T-cell (primary cell): ENCODE measurements at regions not wholly inside any gene's neighbourhood (a gene's known extent, or its start where the extent isn't known, plus 50 kb on each side); places are given as distances from the start of the nearest gene placed in this dataset.

Experiments used
- ATAC-seq, 4 experiments: fragments of 200-7000 bp in 3 of 4; fragments of 150-1000 bp in 1 of 4; cut with Tn5 transposase; replicated peaks in 1 of 4; 1 replicate in 3 of 4; 2 replicates in 1 of 4; pipeline ENCODE4 v1.10.0; 2021; ENCODE audit warnings: moderate library complexity in 3 of 4, mild to moderate bottlenecking in 2 of 4, moderate number of reproducible peaks in 1 of 4
- CTCF ChIA-PET, 2 donors: fragments of 300-600 bp; sonication (Branson Sonifier 250); formaldehyde crosslinking; loops; one replicate each; lab custom pipeline; 2022; ENCODE audit warnings: antibody characterized with exemption in 2 of 2; lab: Charles Lee
- POLR2A ChIA-PET, 2 donors: fragments of 300-600 bp; sonication (Branson Sonifier 250); formaldehyde crosslinking; loops; one replicate each; lab custom pipeline; 2022; ENCODE audit warnings: antibody characterized with exemption in 2 of 2; lab: Charles Lee
- DNase-seq, 35 experiments: peaks; one replicate each; pipeline versions ENCODE4 v3.0.0 to v3.0.0-alpha.2; 2013 to 2023
- H3K27ac ChIP-seq: one replicate; pipeline ENCODE4 v1.5.1; 2013; ENCODE audit warnings: low read length
- H3K27me3 ChIP-seq, 2 experiments: replicated peaks in 1 of 2; 1 replicate in 1 of 2; 2 replicates in 1 of 2; pipeline versions ENCODE4 v1.6.1 to v1.7.0; 2013; ENCODE audit warnings: low read length in 1 of 2, mixed read lengths in 1 of 2; ENCODE audit not compliant: control insufficient read depth in 2 of 2, insufficient read depth in 2 of 2; ENCODE audit errors: extremely low read depth in 1 of 2
- H3K36me3 ChIP-seq, 2 donors: 1 replicate in 1 of 2; 2 replicates in 1 of 2; pipeline versions ENCODE4 v1.6.1 to v1.7.0; 2013; ENCODE audit warnings: low read length in 1 of 2; ENCODE audit not compliant: control insufficient read depth in 2 of 2, insufficient read depth in 1 of 2; ENCODE audit errors: extremely low read depth in 1 of 2
- H3K4me1 ChIP-seq, 2 experiments: 1 replicate in 1 of 2; 2 replicates in 1 of 2; pipeline versions ENCODE4 v1.6.1 to v1.7.0; 2013; ENCODE audit warnings: low read length in 2 of 2, mixed read lengths in 1 of 2; ENCODE audit not compliant: insufficient read depth in 2 of 2, control insufficient read depth in 1 of 2; ENCODE audit errors: extremely low read depth in 1 of 2
- H3K4me3 ChIP-seq, 2 donors: 1 replicate in 1 of 2; 2 replicates in 1 of 2; pipeline versions ENCODE4 v1.5.1 to v1.7.0; 2013; ENCODE audit warnings: mild to moderate bottlenecking in 2 of 2, low read length in 1 of 2, moderate library complexity in 1 of 2; ENCODE audit not compliant: control insufficient read depth in 1 of 2; ENCODE audit errors: extremely low read depth in 1 of 2
- H3K9me3 ChIP-seq: 2 replicates; pipeline ENCODE4 v1.7.0; 2013
- H3K27ac Mint-ChIP-seq, 2 donors: one replicate each; pipeline ENCODE4 v1.8.0; 2020 to 2021; ENCODE audit warnings: mild to moderate bottlenecking in 2 of 2, mixed read lengths in 2 of 2
- H3K27me3 Mint-ChIP-seq, 2 donors: one replicate each; pipeline ENCODE4 v1.8.0; 2021 to 2022; ENCODE audit warnings: mixed read lengths in 2 of 2
- H3K36me3 Mint-ChIP-seq: one replicate; pipeline ENCODE4 v1.8.0; 2021; ENCODE audit warnings: mixed read lengths
- H3K4me1 Mint-ChIP-seq, 3 donors: one replicate each; pipeline ENCODE4 v1.8.0; 2020 to 2022; ENCODE audit warnings: mixed read lengths in 3 of 3, mild to moderate bottlenecking in 1 of 3
- H3K4me3 Mint-ChIP-seq, 3 donors: one replicate each; pipeline ENCODE4 v1.8.0; 2020 to 2022; ENCODE audit warnings: mild to moderate bottlenecking in 3 of 3, mixed read lengths in 3 of 3, moderate library complexity in 3 of 3
- H3K9me3 Mint-ChIP-seq, 3 donors: one replicate each; pipeline ENCODE4 v1.8.0; 2020 to 2022; ENCODE audit warnings: mixed read lengths in 3 of 3
- WGBS: methylation state at CpG from one replicate; pipeline ENCODE4 v1.1.5; 2013; ENCODE audit warnings: missing lambda C conversion rate; ENCODE audit not compliant: insufficient coverage; 5-methylcytosine and 5-hydroxymethylcytosine counted together

GRCh38 chr12:84247931-84248330, 664.7 kb downstream of the SLC6A15 start:
- peaks cover 4 to 13% (median 9%) of the 10 kb centered on the region in 3 donors for H3K9me3 Mint-ChIP-seq
- no peak overlapping the region for H3K4me3 ChIP-seq
- H3K27ac ChIP-seq: no peak overlapping the region
- no peak overlapping the region for H3K4me3 Mint-ChIP-seq
- H3K36me3 ChIP-seq: no peaks in the 10 kb centered on the region
- no peaks in the 10 kb centered on the region for H3K27me3 Mint-ChIP-seq
- ATAC-seq (no peak), DNase-seq (no peak)
- H3K27me3 ChIP-seq: no peaks in the 10 kb centered on the region
- no peaks in the 10 kb centered on the region for H3K4me1 ChIP-seq
- no peaks in the 10 kb centered on the region for H3K4me1 Mint-ChIP-seq
- no CpG with 5 or more reads among the region's 2 CpGs for WGBS
- H3K27ac Mint-ChIP-seq: no peak overlapping the region
- no peaks in the 10 kb centered on the region for H3K36me3 Mint-ChIP-seq
- ChIA-PET CTCF (no interaction called here), POLR2A (no interaction called here)
- no peaks in the 10 kb centered on the region for H3K9me3 ChIP-seq

- no peaks in the 10 kb centered on the region for H3K4me1 ChIP-seq
- H3K36me3 ChIP-seq: no peaks in the 10 kb centered on the region
- CTCF ChIA-PET: interaction anchor here in 1 of 2 donors (0.7 kb wide), 1 partner anchor 119 kb away, joined by 9 read pairs; no protein-coding TSS in a partner anchor
- Mint-ChIP-seq H3K9me3 (peaks cover 3 to 8% (median 4%) of the 10 kb centered on the region in 3 donors), H3K27ac (no peak overlapping the region), H3K36me3 (no peaks in the 10 kb centered on the region), H3K4me1 (no peaks in the 10 kb centered on the region), H3K4me3 (no peak overlapping the region), H3K27me3 (no peaks in the 10 kb centered on the region)
- no peaks in the 10 kb centered on the region for H3K9me3 ChIP-seq
- no peak overlapping the region for H3K27ac ChIP-seq
- POLR2A ChIA-PET: no interaction called here
- H3K4me3 ChIP-seq: no peak overlapping the region
- no peak for ATAC-seq
- DNase-seq: no peak
- no CpG with 5 or more reads among the region's 4 CpGs for WGBS
- H3K27me3 ChIP-seq: no peaks in the 10 kb centered on the region
Observed at GRCh38 chr12:84243686-84244085, 668.9 kb downstream of the SLC6A15 start.

GRCh38 chr12:84222841-84223240, 689.8 kb downstream of the SLC6A15 start:
- Histone ChIP-seq H3K4me1 (no peaks in the 10 kb centered on the region), H3K27me3 (no peaks in the 10 kb centered on the region), H3K27ac (no peak overlapping the region), H3K9me3 (no peaks in the 10 kb centered on the region), H3K4me3 (no peak overlapping the region), H3K36me3 (no peaks in the 10 kb centered on the region)
- H3K36me3 Mint-ChIP-seq: no peaks in the 10 kb centered on the region
- H3K27me3 Mint-ChIP-seq: no peaks in the 10 kb centered on the region
- ChIA-PET POLR2A (interaction anchor here in 1 of 2 donors (0.6 kb wide), 1 partner anchor 194 kb away, joined by 3 read pairs; no protein-coding TSS in a partner anchor), CTCF (interaction anchor here in 1 of 2 donors (0.6 kb wide), 1 partner anchor 1626 kb away, joined by 3 read pairs; no protein-coding TSS in a partner anchor)
- H3K4me1 Mint-ChIP-seq: no peaks in the 10 kb centered on the region
- H3K27ac Mint-ChIP-seq: no peak overlapping the region
- H3K9me3 Mint-ChIP-seq: peaks cover 0 to 5% (median 2%) of the 10 kb centered on the region in 3 donors
- no peak for DNase-seq
- no peak overlapping the region for H3K4me3 Mint-ChIP-seq
- no peak for ATAC-seq
- no CpG with 5 or more reads among the region's 3 CpGs for WGBS

- Mint-ChIP-seq H3K4me1 (no peaks in the 10 kb centered on the region), H3K36me3 (no peaks in the 10 kb centered on the region)
Observed at GRCh38 chr12:84218406-84218805, 694.2 kb downstream of the SLC6A15 start.

GRCh38 chr12:84201976-84202375, 710.6 kb downstream of the SLC6A15 start:
- Histone ChIP-seq H3K36me3 (no peaks in the 10 kb centered on the region), H3K27me3 (no peaks in the 10 kb centered on the region), H3K4me1 (no peaks in the 10 kb centered on the region), H3K27ac (no peak overlapping the region), H3K9me3 (no peaks in the 10 kb centered on the region), H3K4me3 (no peak overlapping the region)
- ChIA-PET POLR2A (no interaction called here), CTCF (no interaction called here)
- no peak for ATAC-seq
- 50% methylated on average over 1 of the region's 2 CpGs for WGBS
- Mint-ChIP-seq H3K4me3 (no peak overlapping the region), H3K27ac (no peak overlapping the region), H3K27me3 (no peaks in the 10 kb centered on the region), H3K4me1 (no peaks in the 10 kb centered on the region), H3K36me3 (no peaks in the 10 kb centered on the region), H3K9me3 (peaks cover 4 to 12% (median 11%) of the 10 kb centered on the region in 3 donors)
- DNase-seq: no peak

More at GRCh38 chr12:84218406-84218805, 694.2 kb downstream of the SLC6A15 start:
- H3K9me3 Mint-ChIP-seq: peaks cover 0 to 11% (median 0%) of the 10 kb centered on the region in 3 donors
- H3K36me3 ChIP-seq: no peaks in the 10 kb centered on the region
- no peak overlapping the region for H3K4me3 Mint-ChIP-seq
- no peak overlapping the region for H3K4me3 ChIP-seq
- ATAC-seq: no peak
- POLR2A ChIA-PET: no interaction called here
- H3K27me3 ChIP-seq: no peaks in the 10 kb centered on the region
- H3K27me3 Mint-ChIP-seq: no peaks in the 10 kb centered on the region
- no CpG with 5 or more reads among the region's 1 CpG for WGBS
- H3K9me3 ChIP-seq: no peaks in the 10 kb centered on the region
- CTCF ChIA-PET: no interaction called here
- no peak for DNase-seq
- H3K27ac Mint-ChIP-seq: no peak overlapping the region
- no peak overlapping the region for H3K27ac ChIP-seq
- H3K4me1 ChIP-seq: no peaks in the 10 kb centered on the region

GRCh38 chr12:84198294-84198946, 714.2 kb downstream of the SLC6A15 start:
- ATAC-seq (no peak), DNase-seq (no peak)
- H3K4me3 Mint-ChIP-seq: no peak overlapping the region
- Histone ChIP-seq H3K4me1 (no peaks in the 10 kb centered on the region), H3K27me3 (no peaks in the 10 kb centered on the region), H3K36me3 (no peaks in the 10 kb centered on the region), H3K9me3 (peaks cover 3% of the 10 kb centered on the region), H3K4me3 (no peak overlapping the region), H3K27ac (no peak overlapping the region)
- H3K36me3 Mint-ChIP-seq: no peaks in the 10 kb centered on the region
- no peaks in the 10 kb centered on the region for H3K27me3 Mint-ChIP-seq
- no peak overlapping the region for H3K27ac Mint-ChIP-seq
- no peaks in the 10 kb centered on the region for H3K4me1 Mint-ChIP-seq
- POLR2A ChIA-PET: no interaction called here
- CTCF ChIA-PET: no interaction called here
- H3K9me3 Mint-ChIP-seq: peaks cover 0 to 33% (median 12%) of the 10 kb centered on the region in 3 donors
- WGBS: 100% methylated on average over 1 of the region's 6 CpGs
